Keratinocyte (primary cell): ENCODE measurements at regions not wholly inside any gene's neighbourhood (a gene's known extent, or its start where the extent isn't known, plus 50 kb on each side); places are given as distances from the start of the nearest gene placed in this dataset.

Experiments
- DNase-seq: peaks from one replicate; pipeline ENCODE4 v3.0.0-alpha.2; 2011; ENCODE audit warnings: low read depth, missing footprints, low spot score
- FAIRE-seq: peaks from 2 replicates; lab custom pipeline; 2011; peaks lifted over from hg19 to GRCh38; lab: Jason Lieb, UNC
- H2AFZ ChIP-seq: 2 replicates; pipeline ENCODE4 v1.6.0; 2012; ENCODE audit warnings: low read length, control low read depth, inconsistent platforms; ENCODE audit not compliant: control insufficient read depth
- H3K27ac ChIP-seq: 2 replicates; pipeline ENCODE4 v1.5.1; 2011; ENCODE audit warnings: low read length; ENCODE audit not compliant: control insufficient read depth, insufficient read depth
- H3K27me3 ChIP-seq: 3 replicates; pipeline ENCODE4 v1.6.0; 2011; ENCODE audit warnings: low read length; ENCODE audit not compliant: control insufficient read depth, insufficient read depth; ENCODE audit errors: extremely low read depth
- H3K36me3 ChIP-seq, 2 experiments: 2 replicates in 1 of 2; 3 replicates in 1 of 2; pipeline ENCODE4 v1.5.1; 2011; ENCODE audit warnings: low read length in 2 of 2, mild to moderate bottlenecking in 1 of 2; ENCODE audit not compliant: control insufficient read depth in 2 of 2, insufficient read depth in 2 of 2; ENCODE audit errors: extremely low read depth in 1 of 2
- H3K4me1 ChIP-seq: 3 replicates; pipeline ENCODE4 v1.5.1; 2011; ENCODE audit warnings: low read length; ENCODE audit not compliant: control insufficient read depth, insufficient read depth; ENCODE audit errors: extremely low read depth
- H3K4me2 ChIP-seq: 3 replicates; pipeline ENCODE4 v1.6.0; 2011; ENCODE audit warnings: low read depth, low read length; ENCODE audit not compliant: control insufficient read depth, insufficient read depth; ENCODE audit errors: extremely low read depth
- H3K4me3 ChIP-seq, 3 experiments: fragments of 200-600 bp in 1 of 3; sonication (generic) in 1 of 3; 2 replicates in 2 of 3; 3 replicates in 1 of 3; pipeline ENCODE4 v1.5.1; 2011 to 2016; ENCODE audit warnings: low read length in 3 of 3, mild to moderate bottlenecking in 3 of 3, control low read depth in 2 of 3, inconsistent platforms in 1 of 3, low read depth in 1 of 3, mixed read lengths in 1 of 3, mixed run types in 1 of 3, moderate library complexity in 1 of 3; ENCODE audit not compliant: control insufficient read depth in 2 of 3, insufficient read depth in 2 of 3; ENCODE audit errors: extremely low read depth in 1 of 3
- H3K79me2 ChIP-seq: 2 replicates; pipeline ENCODE4 v1.6.0; 2012; ENCODE audit warnings: low read length; ENCODE audit not compliant: control insufficient read depth, insufficient read depth
- H3K9ac ChIP-seq: 3 replicates; pipeline ENCODE4 v1.6.0; 2011; ENCODE audit warnings: low read length; ENCODE audit not compliant: control insufficient read depth, insufficient read depth; ENCODE audit errors: extremely low read depth
- H3K9me1 ChIP-seq: 3 replicates; pipeline ENCODE4 v1.6.0; 2011; ENCODE audit warnings: low read length; ENCODE audit not compliant: control insufficient read depth, insufficient read depth; ENCODE audit errors: extremely low read depth
- H3K9me3 ChIP-seq: 2 replicates; pipeline ENCODE4 v1.5.1; 2012; ENCODE audit warnings: low read depth, low read length; ENCODE audit not compliant: control insufficient read depth
- H4K20me1 ChIP-seq: 3 replicates; pipeline ENCODE4 v1.6.0; 2011; ENCODE audit warnings: low read length; ENCODE audit not compliant: control insufficient read depth, insufficient read depth; ENCODE audit errors: extremely low read depth
- CTCF ChIP-seq, 3 experiments: IDR thresholded peaks in 1 of 3; conservative IDR thresholded peaks in 1 of 3; optimal IDR thresholded peaks in 1 of 3; 2 replicates in 2 of 3; 3 replicates in 1 of 3; pipeline versions ENCODE3 to v1.5.1; 2011; ENCODE audit warnings: low read length in 3 of 3, mild to moderate bottlenecking in 3 of 3, moderate library complexity in 2 of 3, control low read depth in 1 of 3, inconsistent platforms in 1 of 3; ENCODE audit not compliant: insufficient read depth in 2 of 3; ENCODE audit errors: extremely low read depth in 1 of 3
- EZH2 ChIP-seq: IDR thresholded peaks from one replicate; pipeline ENCODE4 v1.6.1; 2012; ENCODE audit warnings: inconsistent platforms, mild to moderate bottlenecking, low read length, moderate library complexity
- dilution Hi-C: fragments of 300-500 bp; cut with MboI; formaldehyde crosslinking; loops from one replicate; pipeline ENCODE4 v1.7.0; 2020; ENCODE audit warnings: low sequenced_read_pairs; ENCODE audit not compliant: extremely low pct_ligation_motif_present

GRCh38 chr6:169075211-169075914 lies 178.3 kb downstream of the THBS2 start:
- no peaks in the 10 kb centered on the region for H3K79me2 ChIP-seq
- H3K9me3 ChIP-seq, result no peaks in the 10 kb centered on the region
- H3K36me3 ChIP-seq, result no peaks in the 10 kb centered on the region
- no peak for DNase-seq
- no peaks in the 10 kb centered on the region for H3K27me3 ChIP-seq
- H3K4me2 ChIP-seq, result no peak overlapping the region
- H3K4me3 ChIP-seq, result no peak overlapping the region
- peaks cover 11% of the 10 kb centered on the region for H3K4me1 ChIP-seq
- no peak overlapping the region for H3K9ac ChIP-seq
- no peak overlapping the region for H3K27ac ChIP-seq
- no peaks in the 10 kb centered on the region for H3K9me1 ChIP-seq
- no peaks in the 10 kb centered on the region for H4K20me1 ChIP-seq
- H2AFZ ChIP-seq, result no peak overlapping the region
- no peak for TF ChIP-seq CTCF (optimal IDR thresholded peaks at IDR 0.05 in 1 of 3, IDR thresholded peaks at IDR 0.05 in 1 of 3, conservative IDR thresholded peaks at IDR 0.05 in 1 of 3; ENCODE audit: extremely low read depth in 1 of 3, insufficient read depth in 2 of 3, low read length in 3 of 3)
- TF ChIP-seq EZH2, result no peak
- no peak for FAIRE-seq
- dilution Hi-C loops, result no loop called here

- TF ChIP-seq CTCF (optimal IDR thresholded peaks at IDR 0.05 in 1 of 3, IDR thresholded peaks at IDR 0.05 in 1 of 3, conservative IDR thresholded peaks at IDR 0.05 in 1 of 3; ENCODE audit: extremely low read depth in 1 of 3, insufficient read depth in 2 of 3, low read length in 3 of 3) (no peak), EZH2 (no peak)
- no peaks in the 10 kb centered on the region for H3K36me3 ChIP-seq
- no peak overlapping the region for H3K27ac ChIP-seq
- H3K4me3 ChIP-seq, result no peak overlapping the region
- peaks cover 12% of the 10 kb centered on the region for H3K4me1 ChIP-seq
- no peak for FAIRE-seq
- no peaks in the 10 kb centered on the region for H3K9me3 ChIP-seq
- no peak overlapping the region for H3K9ac ChIP-seq
- no peaks in the 10 kb centered on the region for H3K27me3 ChIP-seq
- no peaks in the 10 kb centered on the region for H3K79me2 ChIP-seq
- dilution Hi-C loops, result no loop called here
- no peaks in the 10 kb centered on the region for H3K9me1 ChIP-seq
- DNase-seq, result no peak
- H3K4me2 ChIP-seq, result no peak overlapping the region
- no peak overlapping the region for H2AFZ ChIP-seq
- H4K20me1 ChIP-seq, result no peaks in the 10 kb centered on the region
Observed at GRCh38 chr6:169074526-169074925, 179.1 kb downstream of the THBS2 start.
